Forelimb muscle (tissue), 1 donor: ENCODE measurements at regions not wholly inside any gene's neighbourhood (a gene's known extent, or its start where the extent isn't known, plus 50 kb on each side); places are given as distances from the start of the nearest gene placed in this dataset.
"Not testable (repeated sequence)": the region's sequence is repeated elsewhere in the genome, so short reads cannot be mapped to it uniquely, and the experiment has no call there.

Experiments
- DNase-seq: peaks from one replicate; pipeline ENCODE4 v3.0.0-alpha.2; 2013; ENCODE audit warnings: low read depth

GRCh38 chr9:89935115-89935514 is 330.3 kb downstream of the GADD45G start:
- no peak for DNase-seq

- no peak for DNase-seq
These were observed 331.0 kb downstream of the GADD45G start for GRCh38 chr9:89935801-89936200.

GRCh38 chr9:89937051-89937450 is 332.2 kb downstream of the GADD45G start:
- no peak for DNase-seq

- no peak for DNase-seq
These were observed 334.4 kb downstream of the GADD45G start for GRCh38 chr9:89939181-89939580.

GRCh38 chr9:89939626-89940292 is 334.9 kb downstream of the GADD45G start:
- DNase-seq = no peak

- no peak for DNase-seq
These were observed 335.8 kb downstream of the GADD45G start for GRCh38 chr9:89940625-89941024.

GRCh38 chr9:89941875-89942274 is 337.1 kb downstream of the GADD45G start:
- no peak for DNase-seq

- DNase-seq = no peak
These were observed 337.8 kb downstream of the GADD45G start for GRCh38 chr9:89942643-89943042.

GRCh38 chr9:89943309-89943708 is 338.5 kb downstream of the GADD45G start:
- no peak for DNase-seq

- DNase-seq = no peak
These were observed 338.9 kb downstream of the GADD45G start for GRCh38 chr9:89943728-89944127.

GRCh38 chr9:89945133-89945532 is 340.3 kb downstream of the GADD45G start:
- DNase-seq = no peak

- no peak for DNase-seq
These were observed 341.9 kb downstream of the GADD45G start for GRCh38 chr9:89946741-89947140.

- no peak for DNase-seq
These were observed 344.3 kb downstream of the GADD45G start for GRCh38 chr9:89949111-89949510.

GRCh38 chr9:89951675-89952074 is 346.9 kb downstream of the GADD45G start:
- DNase-seq = no peak

- no peak for DNase-seq
These were observed 347.6 kb downstream of the GADD45G start for GRCh38 chr9:89952401-89952800.

GRCh38 chr9:89953263-89953662 is 348.5 kb downstream of the GADD45G start:
- not testable (repeated sequence) for DNase-seq

GRCh38 chr9:89953824-89954615 is 349.2 kb downstream of the GADD45G start:
- DNase-seq = peak; percentile 17

GRCh38 chr9:89955144-89955543 is 350.3 kb downstream of the GADD45G start:
- DNase-seq = no peak

- DNase-seq = no peak
These were observed 350.8 kb downstream of the GADD45G start for GRCh38 chr9:89955626-89956025.

GRCh38 chr9:89956331-89956730 is 351.5 kb downstream of the GADD45G start:
- no peak for DNase-seq

- no peak for DNase-seq
These were observed 352.1 kb downstream of the GADD45G start for GRCh38 chr9:89956907-89957306.

GRCh38 chr9:89958086-89958485 is 353.3 kb downstream of the GADD45G start:
- no peak for DNase-seq

- DNase-seq = peak; percentile 54
These were observed 357.0 kb downstream of the GADD45G start for GRCh38 chr9:89961616-89962341.
